HFFc6 (cell line): ENCODE measurements at regions not wholly inside any gene's neighbourhood (a gene's known extent, or its start where the extent isn't known, plus 50 kb on each side); places are given as distances from the start of the nearest gene placed in this dataset.

Experiments
- DNase-seq: peaks from one replicate; pipeline ENCODE4 v3.0.0-alpha.2; 2018
- H3K27ac Mint-ChIP-seq: 2 replicates; pipeline ENCODE4 v1.8.0; 2020; ENCODE audit warnings: mild to moderate bottlenecking, mixed read lengths
- H3K27me3 Mint-ChIP-seq: 2 replicates; pipeline ENCODE4 v1.8.0; 2021; ENCODE audit warnings: mild to moderate bottlenecking, moderate library complexity, mixed read lengths; ENCODE audit not compliant: insufficient read depth
- H3K36me3 Mint-ChIP-seq: 2 replicates; pipeline ENCODE4 v1.8.0; 2021; ENCODE audit warnings: low read depth, mixed read lengths
- H3K4me1 Mint-ChIP-seq: 2 replicates; pipeline ENCODE4 v1.8.0; 2020; ENCODE audit warnings: low read depth, mixed read lengths
- H3K4me3 Mint-ChIP-seq: 2 replicates; pipeline ENCODE4 v1.8.0; 2020; ENCODE audit warnings: mild to moderate bottlenecking, moderate library complexity, mixed read lengths
- H3K9me3 Mint-ChIP-seq: 2 replicates; pipeline ENCODE4 v1.8.0; 2020; ENCODE audit warnings: mild to moderate bottlenecking, mixed read lengths
- TF ChIP-seq, protein P1 (sequence below): fragments of 200-600 bp; sonication (generic); IDR thresholded peaks from 2 replicates; pipeline ENCODE4 v1.5.0; 2021; ENCODE audit warnings: antibody characterized with exemption, mild to moderate bottlenecking

DNA sequence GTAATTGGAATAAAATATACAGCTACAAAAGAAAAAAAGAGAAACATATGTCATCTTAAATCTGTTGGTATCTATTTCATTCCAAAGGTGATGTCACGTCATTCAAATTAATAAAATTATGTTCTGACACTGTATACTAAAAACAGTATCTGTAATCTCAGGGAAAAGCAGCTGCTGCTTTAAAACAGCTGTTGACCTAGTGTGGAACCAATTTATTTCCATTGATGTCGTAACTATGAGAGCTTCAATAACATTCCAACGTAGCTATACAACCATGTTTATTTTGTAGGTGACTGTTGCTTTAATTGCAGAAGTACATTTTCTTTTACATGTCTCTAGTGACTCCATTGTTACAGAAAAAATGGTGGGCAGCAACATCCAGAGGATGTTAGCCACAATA is 571.7 kb downstream of the RPS29 start:
- Mint-ChIP-seq H3K27me3 (no peaks in the 10 kb centered on the region; the same call in 1 of the 2 replicates), H3K36me3 (no peaks in the 10 kb centered on the region), H3K27ac (no peak overlapping the region), H3K4me3 (no peak overlapping the region), H3K4me1 (no peaks in the 10 kb centered on the region), H3K9me3 (peaks cover 29% of the 10 kb centered on the region)
- DNase-seq: no peak
- TF ChIP-seq, protein P1, sequence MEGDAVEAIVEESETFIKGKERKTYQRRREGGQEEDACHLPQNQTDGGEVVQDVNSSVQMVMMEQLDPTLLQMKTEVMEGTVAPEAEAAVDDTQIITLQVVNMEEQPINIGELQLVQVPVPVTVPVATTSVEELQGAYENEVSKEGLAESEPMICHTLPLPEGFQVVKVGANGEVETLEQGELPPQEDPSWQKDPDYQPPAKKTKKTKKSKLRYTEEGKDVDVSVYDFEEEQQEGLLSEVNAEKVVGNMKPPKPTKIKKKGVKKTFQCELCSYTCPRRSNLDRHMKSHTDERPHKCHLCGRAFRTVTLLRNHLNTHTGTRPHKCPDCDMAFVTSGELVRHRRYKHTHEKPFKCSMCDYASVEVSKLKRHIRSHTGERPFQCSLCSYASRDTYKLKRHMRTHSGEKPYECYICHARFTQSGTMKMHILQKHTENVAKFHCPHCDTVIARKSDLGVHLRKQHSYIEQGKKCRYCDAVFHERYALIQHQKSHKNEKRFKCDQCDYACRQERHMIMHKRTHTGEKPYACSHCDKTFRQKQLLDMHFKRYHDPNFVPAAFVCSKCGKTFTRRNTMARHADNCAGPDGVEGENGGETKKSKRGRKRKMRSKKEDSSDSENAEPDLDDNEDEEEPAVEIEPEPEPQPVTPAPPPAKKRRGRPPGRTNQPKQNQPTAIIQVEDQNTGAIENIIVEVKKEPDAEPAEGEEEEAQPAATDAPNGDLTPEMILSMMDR: no peak

DNA sequence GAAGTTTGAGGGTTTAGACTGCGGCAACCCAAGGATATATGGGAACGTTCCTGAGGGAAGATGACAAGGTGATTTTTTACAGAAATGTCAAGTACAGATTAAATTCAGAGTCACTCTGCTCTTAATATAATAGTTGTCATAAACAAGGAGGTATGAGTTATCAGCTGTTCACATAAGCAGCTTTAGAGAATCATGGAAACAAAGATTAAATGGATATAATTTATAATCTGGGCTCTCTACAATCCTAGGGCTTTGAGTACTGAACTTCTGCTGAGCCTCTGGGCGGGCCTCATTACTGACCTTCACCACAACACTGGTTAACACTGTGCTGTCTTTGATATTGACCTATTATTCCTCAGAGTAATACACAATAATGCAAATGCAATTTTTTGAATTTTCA is 577.8 kb downstream of the RPS29 start:
- Mint-ChIP-seq H3K36me3 (no peaks in the 10 kb centered on the region), H3K27ac (no peak overlapping the region), H3K9me3 (peaks cover 23% of the 10 kb centered on the region), H3K4me3 (no peak overlapping the region), H3K4me1 (no peaks in the 10 kb centered on the region), H3K27me3 (no peaks in the 10 kb centered on the region; the same call in 1 of the 2 replicates)
- DNase-seq: no peak
- TF ChIP-seq, protein P1: no peak

DNA sequence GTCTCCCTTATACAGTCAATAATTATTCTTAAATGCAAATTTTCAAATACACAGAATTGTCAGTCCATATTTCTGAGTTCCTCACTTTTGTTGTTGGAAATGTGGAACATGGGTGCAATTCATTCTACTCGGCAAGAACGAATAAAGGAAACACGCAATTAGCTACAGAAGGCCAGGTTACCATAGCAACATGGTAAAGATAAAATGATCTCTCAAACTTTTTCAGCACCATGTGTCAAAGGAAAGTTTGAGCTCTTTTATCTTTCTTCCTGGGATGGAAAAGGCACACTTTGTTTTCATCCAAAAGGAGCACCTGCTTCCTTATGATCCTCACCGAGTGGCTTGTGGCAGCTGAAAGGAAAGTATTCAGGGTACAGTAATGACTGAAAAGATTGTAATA is 595.0 kb downstream of the RPS29 start:
- TF ChIP-seq, protein P1: no peak
- no peaks in the 10 kb centered on the region; the same call in 1 of the 2 replicates for H3K27me3 Mint-ChIP-seq
- no peaks in the 10 kb centered on the region for H3K36me3 Mint-ChIP-seq
- no peak overlapping the region for H3K27ac Mint-ChIP-seq
- no peak overlapping the region for H3K4me3 Mint-ChIP-seq
- DNase-seq: no peak
- H3K4me1 Mint-ChIP-seq: no peaks in the 10 kb centered on the region
- peaks cover 33% of the 10 kb centered on the region for H3K9me3 Mint-ChIP-seq

DNA sequence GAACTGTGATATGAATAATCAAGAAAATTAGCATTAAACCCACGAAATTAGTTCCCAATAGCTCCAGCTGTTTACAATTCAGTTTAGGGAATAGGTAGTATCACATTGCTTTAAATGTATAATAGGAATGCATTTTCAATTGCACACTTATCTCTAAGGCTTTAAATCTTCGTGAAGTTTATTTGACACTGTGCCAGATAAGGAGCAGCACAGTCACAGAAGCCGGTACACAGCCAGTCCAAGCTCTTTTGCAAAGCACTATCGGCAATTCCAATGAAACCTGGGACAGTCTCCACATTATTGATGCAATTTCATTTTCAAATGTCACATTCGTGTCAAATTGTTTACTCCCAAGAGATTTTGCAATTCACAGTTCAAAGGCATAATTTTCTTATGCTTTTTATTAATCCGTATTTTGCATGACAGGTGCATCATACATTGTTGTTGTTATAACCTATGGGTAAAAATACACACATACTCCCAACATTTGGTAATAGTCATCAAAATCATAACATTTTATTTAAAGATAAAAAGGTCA is 602.8 kb downstream of the RPS29 start:
- no peak overlapping the region for H3K27ac Mint-ChIP-seq
- TF ChIP-seq, protein P1: no peak
- H3K4me3 Mint-ChIP-seq: no peak overlapping the region
- H3K9me3 Mint-ChIP-seq: peaks cover 23% of the 10 kb centered on the region
- no peak for DNase-seq
- H3K27me3 Mint-ChIP-seq: no peaks in the 10 kb centered on the region; the same call in 1 of the 2 replicates
- H3K36me3 Mint-ChIP-seq: peaks cover 4% of the 10 kb centered on the region; the same call in 1 of the 2 replicates
- H3K4me1 Mint-ChIP-seq: no peaks in the 10 kb centered on the region

DNA sequence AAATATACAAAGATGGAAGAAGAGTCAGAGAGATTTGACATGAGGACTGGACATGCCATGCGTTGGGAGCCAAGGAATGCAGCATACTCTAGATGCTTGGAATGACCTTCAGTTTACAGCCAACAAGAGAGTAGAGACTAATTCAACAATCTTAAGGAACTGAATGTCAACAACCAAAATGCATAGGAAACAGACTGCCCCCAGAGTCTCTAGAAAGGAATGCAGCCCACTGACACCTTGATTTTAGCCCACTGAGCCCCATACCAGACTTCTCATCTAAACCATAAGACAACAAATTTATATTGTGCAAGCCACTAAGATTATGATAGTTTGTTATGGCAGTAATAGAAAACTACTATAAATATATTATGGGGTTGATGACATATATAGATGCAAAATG is 611.2 kb downstream of the RPS29 start:
- Mint-ChIP-seq H3K4me3 (no peak overlapping the region), H3K27ac (no peak overlapping the region), H3K9me3 (peaks cover 27% of the 10 kb centered on the region), H3K4me1 (no peaks in the 10 kb centered on the region), H3K36me3 (peaks cover 4% of the 10 kb centered on the region; the same call in 1 of the 2 replicates), H3K27me3 (no peaks in the 10 kb centered on the region)
- TF ChIP-seq, protein P1: no peak
- DNase-seq: no peak

DNA sequence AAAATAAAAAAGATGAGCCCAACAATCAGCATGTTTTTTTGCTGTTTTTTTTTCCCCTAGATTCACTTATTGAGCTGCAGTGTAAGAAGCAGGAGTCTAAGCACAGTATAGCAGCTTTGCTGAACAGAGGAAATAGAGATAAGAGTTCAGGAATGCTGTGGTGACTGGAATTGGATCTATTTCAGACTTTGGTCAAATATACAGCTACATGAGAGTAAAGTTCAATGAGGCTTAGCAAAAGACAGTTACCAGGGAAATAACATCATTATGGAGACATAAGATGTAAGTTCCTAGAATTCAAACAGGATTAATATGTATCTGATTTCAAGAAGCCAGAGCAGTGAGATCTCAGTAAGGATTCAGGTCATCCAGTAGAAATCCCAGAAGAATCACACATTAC is 613.0 kb downstream of the RPS29 start:
- Mint-ChIP-seq H3K4me3 (no peak overlapping the region), H3K36me3 (no peaks in the 10 kb centered on the region), H3K9me3 (peaks cover 29% of the 10 kb centered on the region), H3K27ac (no peak overlapping the region), H3K4me1 (no peaks in the 10 kb centered on the region), H3K27me3 (no peaks in the 10 kb centered on the region)
- DNase-seq: no peak
- TF ChIP-seq, protein P1: no peak
